Loucy (cell line): ENCODE measurements at regions not wholly inside any gene's neighbourhood (a gene's known extent, or its start where the extent isn't known, plus 50 kb on each side); places are given as distances from the start of the nearest gene placed in this dataset.

Experiments used
- H2AFZ ChIP-seq: fragments of 200-600 bp; sonication (generic); 2 replicates; pipeline ENCODE4 v1.6.0; 2016; ENCODE audit warnings: antibody characterized with exemption, mild to moderate bottlenecking, low read length, moderate library complexity
- H3F3A ChIP-seq: fragments of 200-600 bp; 2 replicates; pipeline ENCODE4 v1.6.0; 2016; ENCODE audit warnings: antibody characterized with exemption, low read depth, mild to moderate bottlenecking
- H3K27me3 ChIP-seq: fragments of 200-600 bp; sonication (generic); 2 replicates; pipeline ENCODE4 v1.6.1; 2014; ENCODE audit warnings: low read length, mild to moderate bottlenecking; ENCODE audit not compliant: insufficient read depth, poor library complexity, severe bottlenecking
- H3K36me3 ChIP-seq: fragments of 200-600 bp; sonication (generic); 2 replicates; pipeline ENCODE4 v1.6.1; 2016; ENCODE audit warnings: low read length; ENCODE audit not compliant: insufficient read depth
- H3K4me1 ChIP-seq: fragments of 200-600 bp; sonication (generic); 2 replicates; pipeline ENCODE4 v1.5.1; 2014; ENCODE audit warnings: low read length, mild to moderate bottlenecking; ENCODE audit not compliant: insufficient read depth, poor library complexity, severe bottlenecking
- H3K4me2 ChIP-seq: fragments of 200-600 bp; sonication (generic); 2 replicates; pipeline ENCODE4 v1.6.0; 2014; ENCODE audit warnings: antibody characterized with exemption, low read length, low read depth, mild to moderate bottlenecking; ENCODE audit not compliant: poor library complexity, severe bottlenecking
- H3K4me3 ChIP-seq: fragments of 200-600 bp; sonication (generic); 2 replicates; pipeline ENCODE4 v1.5.1; 2014; ENCODE audit warnings: low read length, mild to moderate bottlenecking, mixed read lengths; ENCODE audit not compliant: poor library complexity, severe bottlenecking
- H3K79me2 ChIP-seq: fragments of 200-600 bp; sonication (generic); 2 replicates; pipeline ENCODE4 v1.6.1; 2014; ENCODE audit warnings: low read length; ENCODE audit not compliant: insufficient read depth
- H3K9ac ChIP-seq: fragments of 200-600 bp; sonication (generic); 2 replicates; pipeline ENCODE4 v1.6.0; 2014; ENCODE audit warnings: mild to moderate bottlenecking, low read depth, low read length, moderate library complexity; ENCODE audit not compliant: poor library complexity, severe bottlenecking
- H3K9me2 ChIP-seq: fragments of 200-600 bp; sonication (generic); replicated peaks from 2 replicates; pipeline ENCODE4 v1.6.1; 2016; ENCODE audit warnings: low read depth, low read length, mixed read lengths
- H3K9me3 ChIP-seq: fragments of 200-600 bp; sonication (generic); 2 replicates; pipeline ENCODE4 v1.6.1; 2014; ENCODE audit warnings: mild to moderate bottlenecking, antibody characterized with exemption, low read length, low read depth; ENCODE audit not compliant: insufficient read depth
- H4K20me1 ChIP-seq: fragments of 200-600 bp; sonication (generic); 2 replicates; pipeline ENCODE4 v1.6.0; 2014; ENCODE audit warnings: antibody characterized with exemption, low read length, mild to moderate bottlenecking; ENCODE audit not compliant: insufficient read depth, poor library complexity, severe bottlenecking
- CTCF ChIP-seq: fragments of 200-600 bp; sonication (generic); conservative IDR thresholded peaks from 2 replicates; pipeline ENCODE4 v1.5.1; 2014; ENCODE audit warnings: mild to moderate bottlenecking, antibody characterized with exemption, low read length
- EZH2phosphoT487 ChIP-seq: fragments of 200-600 bp; IDR thresholded peaks from 2 replicates; pipeline ENCODE4 v1.6.1; 2018; ENCODE audit warnings: antibody characterized with exemption, mild to moderate bottlenecking, moderate library complexity, borderline replicate concordance

- H3K4me1 ChIP-seq, result no peaks in the 10 kb centered on the region
- no peak overlapping the region for H3K9ac ChIP-seq
- H3K27me3 ChIP-seq, result no peaks in the 10 kb centered on the region
- H3K4me2 ChIP-seq, result no peak overlapping the region
- H3F3A ChIP-seq, result no peaks in the 10 kb centered on the region
- H2AFZ ChIP-seq, result no peak overlapping the region
- no peak overlapping the region for H3K4me3 ChIP-seq
- TF ChIP-seq CTCF (no peak), EZH2phosphoT487 (no peak)
- H3K36me3 ChIP-seq, result no peaks in the 10 kb centered on the region
- H3K9me2 ChIP-seq, result no peaks in the 10 kb centered on the region
- no peaks in the 10 kb centered on the region for H3K9me3 ChIP-seq
- no peaks in the 10 kb centered on the region for H4K20me1 ChIP-seq
- H3K79me2 ChIP-seq, result no peaks in the 10 kb centered on the region
Measured at GRCh38 chr9:119436261-119436660, 67.0 kb upstream of the BRINP1 start.

- H4K20me1 ChIP-seq, result no peaks in the 10 kb centered on the region
- no peaks in the 10 kb centered on the region for H3K79me2 ChIP-seq
- no peak overlapping the region for H3K4me2 ChIP-seq
- no peak overlapping the region for H3K4me3 ChIP-seq
- TF ChIP-seq EZH2phosphoT487 (no peak), CTCF (no peak)
- no peak overlapping the region for H3K9ac ChIP-seq
- no peaks in the 10 kb centered on the region for H3K9me2 ChIP-seq
- no peaks in the 10 kb centered on the region for H3K9me3 ChIP-seq
- no peaks in the 10 kb centered on the region for H3K4me1 ChIP-seq
- H3F3A ChIP-seq, result no peaks in the 10 kb centered on the region
- H3K27me3 ChIP-seq, result no peaks in the 10 kb centered on the region
- H2AFZ ChIP-seq, result no peak overlapping the region
- no peaks in the 10 kb centered on the region for H3K36me3 ChIP-seq
Measured at GRCh38 chr9:119435076-119435475, 65.8 kb upstream of the BRINP1 start.

GRCh38 chr9:119432428-119432827 lies 63.2 kb upstream of the BRINP1 start:
- H4K20me1 ChIP-seq, result no peaks in the 10 kb centered on the region
- no peaks in the 10 kb centered on the region for H3K79me2 ChIP-seq
- H3F3A ChIP-seq, result no peaks in the 10 kb centered on the region
- H3K9ac ChIP-seq, result no peak overlapping the region
- no peaks in the 10 kb centered on the region for H3K27me3 ChIP-seq
- H3K4me1 ChIP-seq, result no peaks in the 10 kb centered on the region
- no peak overlapping the region for H3K4me3 ChIP-seq
- TF ChIP-seq CTCF, result no peak
- TF ChIP-seq EZH2phosphoT487, result no peak
- H3K9me2 ChIP-seq, result no peaks in the 10 kb centered on the region
- no peak overlapping the region for H2AFZ ChIP-seq
- no peaks in the 10 kb centered on the region for H3K36me3 ChIP-seq
- H3K4me2 ChIP-seq, result no peak overlapping the region
- H3K9me3 ChIP-seq, result no peaks in the 10 kb centered on the region
